ENCODE measurements at regions not wholly inside any gene's neighbourhood (a gene's known extent, or its start where the extent isn't known, plus 50 kb on each side); places are given as distances from the start of the nearest gene placed in this dataset.

DNA sequence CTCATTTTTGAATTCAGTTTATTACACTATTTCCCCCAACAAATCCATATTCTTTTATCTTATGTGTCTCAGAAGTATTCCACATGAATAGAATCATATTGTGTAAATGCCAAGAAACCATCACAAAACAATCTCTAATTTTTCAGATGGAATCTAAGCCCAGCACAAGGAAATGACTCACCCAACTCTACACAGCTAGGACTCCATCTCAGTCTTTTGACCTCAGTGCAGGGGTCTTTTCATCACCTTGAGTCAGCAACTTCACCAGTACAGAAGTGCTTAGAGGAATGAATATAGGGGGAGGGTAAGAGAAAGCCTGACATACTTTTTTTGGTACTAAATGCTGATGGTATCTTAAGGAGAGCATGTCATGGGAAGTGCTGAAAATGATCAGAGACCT, 169.3 kb upstream of the LRRN1 start:
- TF ChIP-seq, protein P1, sequence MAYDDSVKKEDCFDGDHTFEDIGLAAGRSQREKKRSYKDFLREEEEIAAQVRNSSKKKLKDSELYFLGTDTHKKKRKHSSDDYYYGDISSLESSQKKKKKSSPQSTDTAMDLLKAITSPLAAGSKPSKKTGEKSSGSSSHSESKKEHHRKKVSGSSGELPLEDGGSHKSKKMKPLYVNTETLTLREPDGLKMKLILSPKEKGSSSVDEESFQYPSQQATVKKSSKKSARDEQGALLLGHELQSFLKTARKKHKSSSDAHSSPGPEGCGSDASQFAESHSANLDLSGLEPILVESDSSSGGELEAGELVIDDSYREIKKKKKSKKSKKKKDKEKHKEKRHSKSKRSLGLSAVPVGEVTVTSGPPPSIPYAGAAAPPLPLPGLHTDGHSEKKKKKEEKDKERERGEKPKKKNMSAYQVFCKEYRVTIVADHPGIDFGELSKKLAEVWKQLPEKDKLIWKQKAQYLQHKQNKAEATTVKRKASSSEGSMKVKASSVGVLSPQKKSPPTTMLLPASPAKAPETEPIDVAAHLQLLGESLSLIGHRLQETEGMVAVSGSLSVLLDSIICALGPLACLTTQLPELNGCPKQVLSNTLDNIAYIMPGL (CRISPR knock-in tag; IDR thresholded peaks at IDR 0.05; ENCODE audit: borderline replicate concordance): no peak
- TF ChIP-seq, protein P2, sequence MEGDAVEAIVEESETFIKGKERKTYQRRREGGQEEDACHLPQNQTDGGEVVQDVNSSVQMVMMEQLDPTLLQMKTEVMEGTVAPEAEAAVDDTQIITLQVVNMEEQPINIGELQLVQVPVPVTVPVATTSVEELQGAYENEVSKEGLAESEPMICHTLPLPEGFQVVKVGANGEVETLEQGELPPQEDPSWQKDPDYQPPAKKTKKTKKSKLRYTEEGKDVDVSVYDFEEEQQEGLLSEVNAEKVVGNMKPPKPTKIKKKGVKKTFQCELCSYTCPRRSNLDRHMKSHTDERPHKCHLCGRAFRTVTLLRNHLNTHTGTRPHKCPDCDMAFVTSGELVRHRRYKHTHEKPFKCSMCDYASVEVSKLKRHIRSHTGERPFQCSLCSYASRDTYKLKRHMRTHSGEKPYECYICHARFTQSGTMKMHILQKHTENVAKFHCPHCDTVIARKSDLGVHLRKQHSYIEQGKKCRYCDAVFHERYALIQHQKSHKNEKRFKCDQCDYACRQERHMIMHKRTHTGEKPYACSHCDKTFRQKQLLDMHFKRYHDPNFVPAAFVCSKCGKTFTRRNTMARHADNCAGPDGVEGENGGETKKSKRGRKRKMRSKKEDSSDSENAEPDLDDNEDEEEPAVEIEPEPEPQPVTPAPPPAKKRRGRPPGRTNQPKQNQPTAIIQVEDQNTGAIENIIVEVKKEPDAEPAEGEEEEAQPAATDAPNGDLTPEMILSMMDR (IDR thresholded peaks at IDR 0.05): no peak
- TF ChIP-seq CBX2 (IDR thresholded peaks at IDR 0.05; ENCODE audit: borderline replicate concordance, low read depth): no peak
- no peak for TF ChIP-seq JUN (IDR thresholded peaks at IDR 0.05)
- no peak for TF ChIP-seq KDM1A (IDR thresholded peaks at IDR 0.05; ENCODE audit: low read depth)
- TF ChIP-seq REST (IDR thresholded peaks at IDR 0.05): no peak
- TF ChIP-seq EP300 (IDR thresholded peaks at IDR 0.05): no peak
- TF ChIP-seq BHLHE40 (IDR thresholded peaks at IDR 0.05; ENCODE audit: low read depth, low read length): no peak

Data from A549 (cell line).